ENCODE measurements at regions not wholly inside any gene's neighbourhood (a gene's known extent, or its start where the extent isn't known, plus 50 kb on each side); places are given as distances from the start of the nearest gene placed in this dataset.

- no peak for DNase-seq
Observed at GRCh38 chr1:5351366-5351765, 640.9 kb downstream of the NPHP4 start.

- no peak for DNase-seq
Observed at GRCh38 chr1:5349526-5349925, 642.7 kb downstream of the NPHP4 start.

- no peak for DNase-seq
Observed at GRCh38 chr1:5348732-5349465, 643.3 kb downstream of the NPHP4 start.

- DNase-seq, result no peak
Observed at GRCh38 chr1:5347726-5348125, 644.5 kb downstream of the NPHP4 start.

- no peak for DNase-seq
Observed at GRCh38 chr1:5345556-5345955, 646.7 kb downstream of the NPHP4 start.

GRCh38 chr1:5343256-5344020 lies 648.8 kb downstream of the NPHP4 start:
- DNase-seq, result no peak

- DNase-seq, result no peak
Observed at GRCh38 chr1:5342830-5343229, 649.4 kb downstream of the NPHP4 start.

GRCh38 chr1:5342172-5342571 lies 650.1 kb downstream of the NPHP4 start:
- DNase-seq, result no peak

GRCh38 chr1:5341471-5341870 lies 650.8 kb downstream of the NPHP4 start:
- no peak for DNase-seq

- no peak for DNase-seq
Observed at GRCh38 chr1:5340560-5341130, 651.6 kb downstream of the NPHP4 start.

- DNase-seq, result no peak
Observed at GRCh38 chr1:5338466-5338865, 653.8 kb downstream of the NPHP4 start.

GRCh38 chr1:5333291-5333690 lies 658.9 kb downstream of the NPHP4 start:
- no peak for DNase-seq

- no peak for DNase-seq
Observed at GRCh38 chr1:5331101-5331500, 661.1 kb downstream of the NPHP4 start.

GRCh38 chr1:5329068-5329739 lies 663.0 kb downstream of the NPHP4 start:
- DNase-seq, result no peak

GRCh38 chr1:5324883-5325282 lies 667.3 kb downstream of the NPHP4 start:
- no peak for DNase-seq

GRCh38 chr1:5318143-5318816 lies 663.9 kb downstream of the AJAP1 start:
- no peak for DNase-seq

GRCh38 chr1:5317391-5317790 lies 663.0 kb downstream of the AJAP1 start:
- DNase-seq, result no peak

GRCh38 chr1:5312862-5313261 lies 658.5 kb downstream of the AJAP1 start:
- DNase-seq, result no peak

- no peak for DNase-seq
Observed at GRCh38 chr1:5312293-5312674, 657.9 kb downstream of the AJAP1 start.

- no peak for DNase-seq
Observed at GRCh38 chr1:5311634-5312292, 657.4 kb downstream of the AJAP1 start.

GRCh38 chr1:5311147-5311546 lies 656.7 kb downstream of the AJAP1 start:
- no peak for DNase-seq

- DNase-seq, result no peak
Observed at GRCh38 chr1:5308249-5308648, 653.8 kb downstream of the AJAP1 start.

Measured in stimulated activated CD4-positive, alpha-beta T cell treated with anti-CD3 and anti-CD28 coated beads, Interleukin-4, amount 100 ng/mL, for 24 hours (primary cell).